Fibroblast of gingiva (primary cell): ENCODE measurements at regions not wholly inside any gene's neighbourhood (a gene's known extent, or its start where the extent isn't known, plus 50 kb on each side); places are given as distances from the start of the nearest gene placed in this dataset.
"Not testable (repeated sequence)": the region's sequence is repeated elsewhere in the genome, so short reads cannot be mapped to it uniquely, and the experiment has no call there.

Source experiments
- DNase-seq: peaks from one replicate; pipeline ENCODE4 v3.0.0-alpha.2; 2011; ENCODE audit warnings: low read depth

GRCh38 chr6:14478381-14479225 lies 361.0 kb downstream of the CD83 start:
- DNase-seq: no peak

- DNase-seq: not testable (repeated sequence)
These were observed 364.4 kb downstream of the CD83 start for GRCh38 chr6:14481946-14482345.

GRCh38 chr6:14487625-14488024 lies 370.1 kb downstream of the CD83 start:
- no peak for DNase-seq

- no peak for DNase-seq
These were observed 370.6 kb downstream of the CD83 start for GRCh38 chr6:14488180-14488579.

GRCh38 chr6:14489445-14489844 lies 371.9 kb downstream of the CD83 start:
- DNase-seq: no peak

GRCh38 chr6:14498748-14499147 lies 381.2 kb downstream of the CD83 start:
- DNase-seq: no peak

- no peak for DNase-seq
These were observed 381.7 kb downstream of the CD83 start for GRCh38 chr6:14499309-14499708.

- DNase-seq: peak; percentile 88
These were observed 382.3 kb downstream of the CD83 start for GRCh38 chr6:14499841-14500240.

- no peak for DNase-seq
These were observed 383.2 kb downstream of the CD83 start for GRCh38 chr6:14500809-14501208.

GRCh38 chr6:14501240-14501639 lies 383.7 kb downstream of the CD83 start:
- DNase-seq: no peak

- DNase-seq: no peak
These were observed 384.3 kb downstream of the CD83 start for GRCh38 chr6:14501914-14502313.

- no peak for DNase-seq
These were observed 385.0 kb downstream of the CD83 start for GRCh38 chr6:14502551-14502950.

GRCh38 chr6:14505401-14505800 lies 387.8 kb downstream of the CD83 start:
- no peak for DNase-seq

GRCh38 chr6:14506656-14507246 lies 389.2 kb downstream of the CD83 start:
- no peak for DNase-seq

- DNase-seq: no peak
These were observed 391.5 kb downstream of the CD83 start for GRCh38 chr6:14509120-14509519.

- no peak for DNase-seq
These were observed 392.5 kb downstream of the CD83 start for GRCh38 chr6:14510038-14510437.

GRCh38 chr6:14511061-14511586 lies 393.6 kb downstream of the CD83 start:
- no peak for DNase-seq

GRCh38 chr6:14512246-14512645 lies 394.7 kb downstream of the CD83 start:
- DNase-seq: no peak

GRCh38 chr6:14513496-14514393 lies 396.2 kb downstream of the CD83 start:
- DNase-seq: no peak

GRCh38 chr6:14516956-14517355 lies 399.4 kb downstream of the CD83 start:
- no peak for DNase-seq

- DNase-seq: no peak
These were observed 400.0 kb downstream of the CD83 start for GRCh38 chr6:14517516-14518105.
